MM.1S (cell line): ENCODE measurements at regions not wholly inside any gene's neighbourhood (a gene's known extent, or its start where the extent isn't known, plus 50 kb on each side); places are given as distances from the start of the nearest gene placed in this dataset.

Experiments used
- DNase-seq: peaks from one replicate; pipeline ENCODE4 v3.0.0-alpha.2; 2015
- H2AFZ ChIP-seq: fragments of 300-600 bp; sonication (generic); 2 replicates; pipeline ENCODE4 v1.6.0; 2016; ENCODE audit warnings: antibody characterized with exemption, low read length
- H3F3A ChIP-seq: fragments of 300-600 bp; sonication (generic); 2 replicates; pipeline ENCODE4 v1.6.1; 2016; ENCODE audit warnings: mild to moderate bottlenecking, antibody characterized with exemption, low read length, moderate library complexity, mixed read lengths; ENCODE audit not compliant: insufficient read depth
- H3K27ac ChIP-seq: fragments of 300-600 bp; sonication (generic); 2 replicates; pipeline ENCODE4 v1.5.1; 2016; ENCODE audit warnings: mild to moderate bottlenecking, low read length
- H3K27me3 ChIP-seq: fragments of 300-600 bp; sonication (generic); replicated peaks from 2 replicates; pipeline ENCODE4 v1.6.0; 2016; ENCODE audit warnings: low read length; ENCODE audit not compliant: insufficient read depth
- H3K36me3 ChIP-seq: fragments of 300-600 bp; sonication (generic); replicated peaks from 2 replicates; pipeline ENCODE4 v1.6.1; 2016; ENCODE audit warnings: mild to moderate bottlenecking, low read length, mixed read lengths; ENCODE audit not compliant: insufficient read depth
- H3K4me1 ChIP-seq: fragments of 300-600 bp; sonication (generic); 2 replicates; pipeline ENCODE4 v1.6.1; 2016; ENCODE audit warnings: low read length, mixed read lengths
- H3K4me2 ChIP-seq: fragments of 300-600 bp; sonication (generic); 2 replicates; pipeline ENCODE4 v1.6.0; 2016; ENCODE audit warnings: low read depth, low read length
- H3K4me3 ChIP-seq: fragments of 300-600 bp; sonication (generic); 2 replicates; pipeline ENCODE4 v1.5.1; 2016; ENCODE audit warnings: low read length, mixed read lengths
- H3K79me2 ChIP-seq: fragments of 300-600 bp; sonication (generic); 2 replicates; pipeline ENCODE4 v1.6.1; 2016; ENCODE audit warnings: mixed run types, low read length, mixed read lengths
- H3K9ac ChIP-seq: fragments of 300-600 bp; sonication (generic); 2 replicates; pipeline ENCODE4 v1.6.1; 2016; ENCODE audit warnings: low read length, mixed read lengths
- H3K9me2 ChIP-seq: fragments of 300-600 bp; sonication (generic); replicated peaks from 2 replicates; pipeline ENCODE4 v1.6.1; 2016; ENCODE audit warnings: mild to moderate bottlenecking, low read length, mixed read lengths; ENCODE audit not compliant: insufficient read depth
- H3K9me3 ChIP-seq: fragments of 300-600 bp; sonication (generic); replicated peaks from 2 replicates; pipeline ENCODE4 v1.6.1; 2016; ENCODE audit warnings: mild to moderate bottlenecking, low read length, mixed read lengths; ENCODE audit not compliant: insufficient read depth
- H4K20me1 ChIP-seq: fragments of 300-600 bp; sonication (generic); 2 replicates; pipeline ENCODE4 v1.6.1; 2016; ENCODE audit warnings: mild to moderate bottlenecking, low read length, moderate library complexity, mixed read lengths; ENCODE audit not compliant: insufficient read depth
- EZH2 ChIP-seq: fragments of 300-600 bp; sonication (generic); optimal IDR thresholded peaks from 2 replicates; pipeline ENCODE3; 2017; ENCODE audit warnings: low read depth, mild to moderate bottlenecking, antibody characterized with exemption, low read length, mixed read lengths
- EZH2phosphoT487 ChIP-seq: fragments of 300-600 bp; sonication (generic); IDR thresholded peaks from 2 replicates; pipeline ENCODE4 v1.6.1; 2018; ENCODE audit warnings: antibody characterized with exemption, low read length
- TF ChIP-seq, protein P1 (sequence below): fragments of 300-600 bp; sonication (generic); IDR thresholded peaks from 2 replicates; pipeline ENCODE4 v1.5.1; 2016; ENCODE audit warnings: antibody characterized with exemption, low read length, mixed read lengths

DNA sequence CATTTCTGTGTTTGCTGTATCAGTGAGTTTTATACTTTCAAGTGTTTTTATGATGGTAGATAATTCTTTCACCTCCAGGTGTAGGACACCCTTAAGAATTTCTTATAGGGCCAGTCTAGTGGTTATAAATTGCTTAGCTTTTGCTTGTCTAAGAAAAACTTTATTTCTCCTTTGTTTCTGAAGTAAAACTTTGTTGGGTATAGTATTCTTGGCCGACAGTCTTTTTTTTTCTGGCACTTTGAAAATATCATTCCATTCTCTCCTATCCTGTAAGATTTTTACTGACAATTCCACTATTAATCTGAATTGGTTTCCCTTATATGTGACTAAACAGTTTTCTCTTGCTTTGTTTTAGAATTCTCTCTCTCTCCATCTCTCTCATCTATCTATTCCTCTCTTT, 118.7 kb upstream of the LRRTM4 start:
- H3K4me1 ChIP-seq = no peaks in the 10 kb centered on the region

DNA sequence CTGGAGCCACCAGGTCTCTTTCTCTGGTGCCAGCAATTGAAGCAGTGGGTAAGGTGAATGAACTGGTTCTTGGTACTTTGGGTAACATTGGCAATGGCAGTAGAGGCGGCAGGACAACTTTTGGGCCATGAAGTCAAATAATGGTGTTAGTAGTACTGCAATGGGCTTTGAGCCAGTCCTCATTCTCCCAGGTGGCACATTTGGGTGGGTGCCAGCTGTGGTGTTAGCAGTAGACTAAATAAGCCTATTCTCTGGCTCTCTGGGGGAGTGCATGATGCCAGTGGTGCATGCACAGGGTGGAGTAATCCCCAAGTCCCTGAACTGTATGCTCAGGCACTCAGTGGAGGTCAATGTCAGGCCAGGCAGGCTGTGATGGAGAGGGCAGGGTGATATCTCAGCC, 120.2 kb upstream of the LRRTM4 start:
- Histone ChIP-seq H3K4me3 (no peak overlapping the region), H3K27me3 (no peaks in the 10 kb centered on the region), H3K9me3 (no peaks in the 10 kb centered on the region), H3K36me3 (no peaks in the 10 kb centered on the region), H3F3A (no peaks in the 10 kb centered on the region), H3K9ac (no peak overlapping the region), H3K79me2 (no peaks in the 10 kb centered on the region), H3K9me2 (no peaks in the 10 kb centered on the region), H3K27ac (no peak overlapping the region), H3K4me2 (no peak overlapping the region), H4K20me1 (no peaks in the 10 kb centered on the region), H3K4me1 (no peaks in the 10 kb centered on the region), H2AFZ (no peak overlapping the region)
- DNase-seq = no peak
- TF ChIP-seq EZH2phosphoT487 = no peak
- TF ChIP-seq EZH2 = no peak
- TF ChIP-seq, protein P1, sequence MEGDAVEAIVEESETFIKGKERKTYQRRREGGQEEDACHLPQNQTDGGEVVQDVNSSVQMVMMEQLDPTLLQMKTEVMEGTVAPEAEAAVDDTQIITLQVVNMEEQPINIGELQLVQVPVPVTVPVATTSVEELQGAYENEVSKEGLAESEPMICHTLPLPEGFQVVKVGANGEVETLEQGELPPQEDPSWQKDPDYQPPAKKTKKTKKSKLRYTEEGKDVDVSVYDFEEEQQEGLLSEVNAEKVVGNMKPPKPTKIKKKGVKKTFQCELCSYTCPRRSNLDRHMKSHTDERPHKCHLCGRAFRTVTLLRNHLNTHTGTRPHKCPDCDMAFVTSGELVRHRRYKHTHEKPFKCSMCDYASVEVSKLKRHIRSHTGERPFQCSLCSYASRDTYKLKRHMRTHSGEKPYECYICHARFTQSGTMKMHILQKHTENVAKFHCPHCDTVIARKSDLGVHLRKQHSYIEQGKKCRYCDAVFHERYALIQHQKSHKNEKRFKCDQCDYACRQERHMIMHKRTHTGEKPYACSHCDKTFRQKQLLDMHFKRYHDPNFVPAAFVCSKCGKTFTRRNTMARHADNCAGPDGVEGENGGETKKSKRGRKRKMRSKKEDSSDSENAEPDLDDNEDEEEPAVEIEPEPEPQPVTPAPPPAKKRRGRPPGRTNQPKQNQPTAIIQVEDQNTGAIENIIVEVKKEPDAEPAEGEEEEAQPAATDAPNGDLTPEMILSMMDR = no peak

More for the DNA sequence above, 118.7 kb upstream of the LRRTM4 start:
- Histone ChIP-seq H3F3A (no peaks in the 10 kb centered on the region), H3K9me2 (no peaks in the 10 kb centered on the region), H3K27me3 (no peaks in the 10 kb centered on the region), H3K36me3 (no peaks in the 10 kb centered on the region), H3K27ac (no peak overlapping the region), H3K79me2 (no peaks in the 10 kb centered on the region), H4K20me1 (no peaks in the 10 kb centered on the region), H3K4me3 (no peak overlapping the region), H3K9ac (no peak overlapping the region), H3K9me3 (no peaks in the 10 kb centered on the region), H3K4me2 (no peak overlapping the region), H2AFZ (no peak overlapping the region)
- no peak for TF ChIP-seq EZH2phosphoT487
- DNase-seq = no peak

DNA sequence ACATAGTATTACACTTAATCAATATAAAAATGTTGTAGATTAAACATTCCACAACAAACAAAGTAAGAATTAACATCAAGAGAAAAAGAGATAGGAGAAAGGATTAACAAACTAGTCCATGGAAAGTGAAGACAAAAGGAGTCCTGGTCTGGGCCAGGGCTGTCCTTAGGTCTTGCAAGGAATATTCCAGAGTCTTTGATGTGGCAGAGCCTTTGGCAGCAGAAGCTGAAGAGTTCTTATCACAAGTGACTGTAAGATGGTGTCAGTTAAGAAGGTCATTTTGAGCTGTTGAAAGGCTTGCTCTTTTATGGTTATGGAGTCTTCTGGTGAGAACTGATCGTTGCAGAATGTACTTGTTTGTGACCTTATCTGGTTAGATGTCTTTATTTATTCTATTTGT, 127.7 kb upstream of the LRRTM4 start:
- Histone ChIP-seq H3F3A (no peaks in the 10 kb centered on the region), H3K4me3 (no peak overlapping the region), H3K9ac (no peak overlapping the region), H3K79me2 (no peaks in the 10 kb centered on the region), H3K36me3 (no peaks in the 10 kb centered on the region), H3K4me2 (no peak overlapping the region), H3K9me3 (no peaks in the 10 kb centered on the region), H3K4me1 (no peaks in the 10 kb centered on the region), H2AFZ (no peak overlapping the region), H4K20me1 (no peaks in the 10 kb centered on the region), H3K9me2 (no peaks in the 10 kb centered on the region; the same call in 1 of the 2 replicates), H3K27ac (no peak overlapping the region), H3K27me3 (no peaks in the 10 kb centered on the region)
- no peak for TF ChIP-seq EZH2phosphoT487
- no peak for TF ChIP-seq EZH2
- TF ChIP-seq, protein P1 = no peak
- no peak for DNase-seq

DNA sequence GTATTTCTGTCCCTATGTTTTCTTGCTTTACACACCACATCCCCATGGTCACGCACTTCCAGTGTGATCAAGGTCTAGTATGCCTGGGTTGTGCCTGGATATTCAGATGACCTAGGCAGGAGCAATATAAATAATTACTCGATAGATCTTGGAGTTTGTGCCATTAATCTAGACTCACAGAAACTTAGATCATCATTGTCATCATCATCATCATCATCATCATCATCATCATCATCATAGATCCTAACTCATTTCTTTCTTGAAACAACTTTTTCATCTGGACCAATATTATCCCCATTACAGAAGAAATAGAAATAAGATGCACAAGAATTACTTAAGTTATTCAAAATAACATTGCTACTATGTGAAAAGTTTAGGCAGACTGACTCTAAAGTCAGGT, 130.3 kb upstream of the LRRTM4 start:
- H4K20me1 ChIP-seq = no peaks in the 10 kb centered on the region
- no peaks in the 10 kb centered on the region for H3K4me1 ChIP-seq
- no peaks in the 10 kb centered on the region for H3K9me3 ChIP-seq
- no peak overlapping the region for H3K4me3 ChIP-seq
- TF ChIP-seq EZH2 (no peak), EZH2phosphoT487 (no peak)
- TF ChIP-seq, protein P1 = no peak
- no peaks in the 10 kb centered on the region for H3K36me3 ChIP-seq
- H3K9me2 ChIP-seq = no peaks in the 10 kb centered on the region; the same call in 1 of the 2 replicates
- no peaks in the 10 kb centered on the region for H3K79me2 ChIP-seq
- no peaks in the 10 kb centered on the region for H3K27me3 ChIP-seq
- H2AFZ ChIP-seq = no peak overlapping the region
- DNase-seq = no peak
- no peak overlapping the region for H3K4me2 ChIP-seq
- no peak overlapping the region for H3K27ac ChIP-seq
- H3K9ac ChIP-seq = no peak overlapping the region
- H3F3A ChIP-seq = no peaks in the 10 kb centered on the region
